OCI-LY1 (cell line): ENCODE measurements at regions not wholly inside any gene's neighbourhood (a gene's known extent, or its start where the extent isn't known, plus 50 kb on each side); places are given as distances from the start of the nearest gene placed in this dataset.

Experiments used
- H2AFZ ChIP-seq: fragments of 200-600 bp; sonication (generic), shearing (Covaris generic); 2 replicates; pipeline ENCODE4 v1.6.0; 2014; ENCODE audit warnings: antibody characterized with exemption, mild to moderate bottlenecking, low read length
- H3F3A ChIP-seq: fragments of 200-600 bp; sonication (generic), shearing (Covaris generic); 2 replicates; pipeline ENCODE4 v1.6.0; 2014; ENCODE audit warnings: mild to moderate bottlenecking, antibody characterized with exemption, low read length, moderate library complexity; ENCODE audit not compliant: insufficient read depth
- H3K27ac ChIP-seq: fragments of 200-600 bp; sonication (generic); 2 replicates; pipeline ENCODE4 v1.5.1; 2014; ENCODE audit warnings: low read length, mixed run types, mild to moderate bottlenecking, low read depth; ENCODE audit not compliant: poor library complexity, severe bottlenecking
- H3K27me3 ChIP-seq: fragments of 200-600 bp; sonication (generic); 2 replicates; pipeline ENCODE4 v1.6.0; 2014; ENCODE audit warnings: antibody characterized with exemption, mild to moderate bottlenecking, low read length, moderate library complexity; ENCODE audit not compliant: insufficient read depth
- H3K36me3 ChIP-seq: fragments of 200-600 bp; sonication (generic); 2 replicates; pipeline ENCODE4 v1.6.1; 2014; ENCODE audit warnings: mild to moderate bottlenecking, antibody characterized with exemption, low read length, moderate library complexity, mixed read lengths; ENCODE audit not compliant: insufficient read depth
- H3K4me1 ChIP-seq: fragments of 200-600 bp; sonication (generic); 2 replicates; pipeline ENCODE4 v1.5.1; 2014; ENCODE audit warnings: mild to moderate bottlenecking, low read length, moderate library complexity; ENCODE audit not compliant: insufficient read depth, severe bottlenecking
- H3K4me2 ChIP-seq: fragments of 200-600 bp; sonication (generic), shearing (Covaris generic); 2 replicates; pipeline ENCODE4 v1.6.1; 2014; ENCODE audit warnings: low read length
- H3K4me3 ChIP-seq: fragments of 200-600 bp; sonication (generic); 2 replicates; pipeline ENCODE4 v1.5.1; 2014; ENCODE audit warnings: low read length, low read depth, mild to moderate bottlenecking, mixed read lengths; ENCODE audit not compliant: poor library complexity, severe bottlenecking
- H3K79me2 ChIP-seq: fragments of 200-600 bp; shearing (Covaris generic); 2 replicates; pipeline ENCODE4 v1.6.1; 2016; ENCODE audit warnings: mixed run types, low read length, mixed read lengths; ENCODE audit not compliant: insufficient read depth
- H3K9ac ChIP-seq: fragments of 200-600 bp; sonication (generic), shearing (Covaris generic); 2 replicates; pipeline ENCODE4 v1.6.1; 2014; ENCODE audit warnings: mild to moderate bottlenecking, low read length, mixed read lengths
- H3K9me2 ChIP-seq: fragments of 200-600 bp; sonication (generic), shearing (Covaris generic); 2 replicates; pipeline ENCODE4 v1.6.1; 2014; ENCODE audit warnings: low read depth, mild to moderate bottlenecking, low read length, mixed read lengths
- H3K9me3 ChIP-seq: fragments of 200-600 bp; shearing (Covaris generic); 2 replicates; pipeline ENCODE4 v1.6.1; 2014; ENCODE audit warnings: low read length, mixed read lengths
- H4K20me1 ChIP-seq: fragments of 200-600 bp; sonication (generic), shearing (Covaris generic); 2 replicates; pipeline ENCODE4 v1.6.0; 2016; ENCODE audit warnings: mild to moderate bottlenecking, low read length; ENCODE audit not compliant: insufficient read depth
- EZH2 ChIP-seq: fragments of 200-600 bp; sonication (generic), shearing (Covaris generic); IDR thresholded peaks from 2 replicates; pipeline ENCODE4 v1.8.0; 2017; ENCODE audit warnings: borderline replicate concordance, mixed run types, mild to moderate bottlenecking, antibody characterized with exemption, low read length, moderate library complexity, mixed read lengths
- TF ChIP-seq, protein P1 (sequence below): fragments of 200-600 bp; sonication (generic), shearing (Covaris generic); IDR thresholded peaks from 2 replicates; pipeline ENCODE4 v1.5.1; 2017; ENCODE audit warnings: mild to moderate bottlenecking, antibody characterized with exemption, low read length, moderate library complexity, mixed read lengths

DNA sequence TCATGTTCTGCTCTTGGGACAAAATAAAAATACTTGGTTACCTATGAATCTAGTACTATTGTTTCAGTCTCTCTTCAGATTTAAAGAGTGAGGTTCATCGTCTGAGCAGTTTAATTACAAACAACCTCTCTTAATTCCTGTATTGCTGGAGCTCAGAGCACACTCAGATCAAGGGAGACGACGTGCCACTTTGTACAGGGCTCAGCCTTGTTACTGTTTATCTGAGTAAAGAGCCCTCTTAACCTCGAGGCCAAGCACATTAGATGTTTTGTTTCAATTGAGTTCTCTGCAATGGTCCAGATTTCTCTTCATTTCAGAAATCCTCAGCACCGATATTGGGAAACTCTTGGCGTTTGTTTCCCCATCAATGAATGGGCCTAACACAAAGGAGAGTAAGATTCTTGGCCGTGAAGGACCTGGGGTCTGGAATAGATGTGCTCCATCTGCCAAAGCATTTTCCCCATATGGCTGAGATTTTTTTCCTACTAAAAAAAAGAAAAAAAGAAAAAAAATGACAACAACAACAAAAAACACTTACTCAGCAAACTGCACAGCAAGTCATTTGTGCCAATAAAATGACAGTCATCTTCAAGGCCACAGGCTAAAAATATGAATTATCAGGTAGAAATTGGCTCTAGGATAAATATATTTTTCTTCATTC lies 82.6 kb upstream of the CCN6 start:
- Histone ChIP-seq H3K9ac (no peak overlapping the region), H3K9me3 (no peaks in the 10 kb centered on the region), H3K27me3 (no peaks in the 10 kb centered on the region; the same call in 1 of the 2 replicates), H3K4me2 (no peak overlapping the region), H3K36me3 (no peaks in the 10 kb centered on the region), H2AFZ (no peak overlapping the region), H3F3A (no peaks in the 10 kb centered on the region), H4K20me1 (no peaks in the 10 kb centered on the region), H3K9me2 (no peaks in the 10 kb centered on the region), H3K4me3 (no peak overlapping the region), H3K79me2 (no peaks in the 10 kb centered on the region), H3K4me1 (no peaks in the 10 kb centered on the region), H3K27ac (no peak overlapping the region)
- no peak for TF ChIP-seq EZH2
- TF ChIP-seq, protein P1, sequence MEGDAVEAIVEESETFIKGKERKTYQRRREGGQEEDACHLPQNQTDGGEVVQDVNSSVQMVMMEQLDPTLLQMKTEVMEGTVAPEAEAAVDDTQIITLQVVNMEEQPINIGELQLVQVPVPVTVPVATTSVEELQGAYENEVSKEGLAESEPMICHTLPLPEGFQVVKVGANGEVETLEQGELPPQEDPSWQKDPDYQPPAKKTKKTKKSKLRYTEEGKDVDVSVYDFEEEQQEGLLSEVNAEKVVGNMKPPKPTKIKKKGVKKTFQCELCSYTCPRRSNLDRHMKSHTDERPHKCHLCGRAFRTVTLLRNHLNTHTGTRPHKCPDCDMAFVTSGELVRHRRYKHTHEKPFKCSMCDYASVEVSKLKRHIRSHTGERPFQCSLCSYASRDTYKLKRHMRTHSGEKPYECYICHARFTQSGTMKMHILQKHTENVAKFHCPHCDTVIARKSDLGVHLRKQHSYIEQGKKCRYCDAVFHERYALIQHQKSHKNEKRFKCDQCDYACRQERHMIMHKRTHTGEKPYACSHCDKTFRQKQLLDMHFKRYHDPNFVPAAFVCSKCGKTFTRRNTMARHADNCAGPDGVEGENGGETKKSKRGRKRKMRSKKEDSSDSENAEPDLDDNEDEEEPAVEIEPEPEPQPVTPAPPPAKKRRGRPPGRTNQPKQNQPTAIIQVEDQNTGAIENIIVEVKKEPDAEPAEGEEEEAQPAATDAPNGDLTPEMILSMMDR = no peak

DNA sequence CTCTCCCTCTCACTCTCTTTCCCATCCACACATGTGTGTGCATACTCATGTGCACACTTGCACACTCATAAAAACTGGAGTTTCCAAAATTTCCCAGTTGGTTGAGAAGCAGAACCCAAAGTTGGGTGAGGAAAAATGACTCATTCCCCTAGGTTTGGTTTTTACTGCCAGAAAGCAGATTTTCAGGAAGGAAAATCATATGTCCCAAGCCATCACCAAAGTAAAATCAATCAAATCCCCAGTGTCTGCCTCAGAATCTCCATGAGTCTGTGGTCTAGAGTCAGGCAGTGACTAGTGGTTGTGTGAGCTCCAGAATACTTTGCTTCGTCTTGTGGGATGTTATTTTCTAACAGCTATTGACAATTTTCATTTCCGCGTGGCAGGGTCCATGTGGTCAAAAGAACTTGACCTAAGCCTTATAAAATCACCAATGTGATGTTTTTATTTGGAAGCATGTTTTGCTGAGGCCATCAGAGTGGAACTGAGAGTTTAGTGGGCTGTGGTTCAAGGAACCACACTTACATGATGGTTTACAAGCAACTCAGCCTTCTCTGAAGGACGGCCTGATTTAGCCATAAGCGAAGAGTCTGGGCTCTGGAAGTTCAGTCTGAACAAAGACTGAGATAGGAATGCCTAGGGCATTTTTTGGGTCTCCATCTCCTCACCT lies 81.9 kb upstream of the CCN6 start:
- Histone ChIP-seq H3K4me2 (no peak overlapping the region), H3K27ac (no peak overlapping the region)

DNA sequence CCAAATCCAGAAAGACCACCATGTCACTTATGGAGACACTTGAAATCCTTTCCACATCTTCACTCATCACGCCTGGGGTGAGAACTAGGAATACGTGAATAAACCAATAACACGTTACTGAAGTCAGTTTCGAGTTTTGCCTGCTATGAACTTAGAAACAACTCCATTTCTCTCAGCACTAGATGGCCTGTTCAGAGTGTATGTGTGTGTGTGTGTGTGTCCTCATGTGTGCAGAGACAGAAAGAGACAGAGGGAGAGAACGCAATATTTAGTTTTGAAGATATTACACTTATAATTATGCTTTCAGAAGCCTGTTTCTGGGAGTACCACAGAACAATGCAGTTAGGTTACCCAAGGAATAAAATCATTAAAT lies 81.2 kb upstream of the CCN6 start:
- Histone ChIP-seq H3K4me3 (no peak overlapping the region), H2AFZ (no peak overlapping the region)
- no peak for TF ChIP-seq EZH2
- TF ChIP-seq, protein P1 = no peak

More for the DNA sequence above, 81.9 kb upstream of the CCN6 start:
- no peak overlapping the region for H3K9ac ChIP-seq
- H3K4me1 ChIP-seq = no peaks in the 10 kb centered on the region
- H3K79me2 ChIP-seq = no peaks in the 10 kb centered on the region
- H2AFZ ChIP-seq = no peak overlapping the region
- no peaks in the 10 kb centered on the region for H3K27me3 ChIP-seq
- TF ChIP-seq, protein P1 = no peak
- no peak for TF ChIP-seq EZH2
- no peak overlapping the region for H3K4me3 ChIP-seq
- H4K20me1 ChIP-seq = no peaks in the 10 kb centered on the region
- no peaks in the 10 kb centered on the region for H3K9me2 ChIP-seq
- H3F3A ChIP-seq = no peaks in the 10 kb centered on the region
- no peaks in the 10 kb centered on the region for H3K36me3 ChIP-seq
- H3K9me3 ChIP-seq = no peaks in the 10 kb centered on the region

More for the DNA sequence above, 81.2 kb upstream of the CCN6 start:
- no peaks in the 10 kb centered on the region for H3K79me2 ChIP-seq
- H3K27me3 ChIP-seq = no peaks in the 10 kb centered on the region
- no peak overlapping the region for H3K27ac ChIP-seq
- no peaks in the 10 kb centered on the region for H4K20me1 ChIP-seq
- H3K4me1 ChIP-seq = no peaks in the 10 kb centered on the region
- no peak overlapping the region for H3K9ac ChIP-seq
- no peaks in the 10 kb centered on the region for H3K36me3 ChIP-seq
- H3F3A ChIP-seq = no peaks in the 10 kb centered on the region
- H3K9me2 ChIP-seq = no peaks in the 10 kb centered on the region
- H3K4me2 ChIP-seq = no peak overlapping the region
- H3K9me3 ChIP-seq = no peaks in the 10 kb centered on the region
